Endothelial cell (in vitro differentiated cells): ENCODE measurements at regions not wholly inside any gene's neighbourhood (a gene's known extent, or its start where the extent isn't known, plus 50 kb on each side); places are given as distances from the start of the nearest gene placed in this dataset.

Experiments
- DNase-seq: peaks from one replicate; pipeline ENCODE4 v3.0.0; 2021; ENCODE audit warnings: low spot score
- H3K27ac Mint-ChIP-seq: one replicate; pipeline ENCODE4 v1.8.0; 2021; ENCODE audit warnings: mixed read lengths, inconsistent platforms; ENCODE audit not compliant: unreplicated experiment
- H3K27me3 Mint-ChIP-seq: one replicate; pipeline ENCODE4 v1.8.0; 2021; ENCODE audit warnings: mild to moderate bottlenecking, moderate library complexity, mixed read lengths, inconsistent platforms; ENCODE audit not compliant: unreplicated experiment
- H3K36me3 Mint-ChIP-seq: one replicate; pipeline ENCODE4 v1.8.0; 2021; ENCODE audit warnings: mild to moderate bottlenecking, low read depth, mixed read lengths, inconsistent platforms; ENCODE audit not compliant: unreplicated experiment
- H3K4me1 Mint-ChIP-seq: one replicate; pipeline ENCODE4 v1.8.0; 2021; ENCODE audit warnings: mild to moderate bottlenecking, mixed read lengths, inconsistent platforms; ENCODE audit not compliant: unreplicated experiment
- H3K4me3 Mint-ChIP-seq: one replicate; pipeline ENCODE4 v1.8.0; 2021; ENCODE audit warnings: mild to moderate bottlenecking, mixed read lengths, inconsistent platforms; ENCODE audit not compliant: unreplicated experiment
- H3K9me3 Mint-ChIP-seq: one replicate; pipeline ENCODE4 v1.8.0; 2021; ENCODE audit warnings: mixed read lengths, inconsistent platforms; ENCODE audit not compliant: unreplicated experiment
- CTCF ChIP-seq: fragments of 200-600 bp; sonication (generic); IDR thresholded peaks from one replicate; pipeline ENCODE4 v1.5.0; 2021; ENCODE audit warnings: antibody characterized with exemption; ENCODE audit not compliant: unreplicated experiment

- H3K4me1 Mint-ChIP-seq: no peaks in the 10 kb centered on the region
- H3K36me3 Mint-ChIP-seq: no peaks in the 10 kb centered on the region
- H3K27ac Mint-ChIP-seq: no peak overlapping the region
- no peak for DNase-seq
- TF ChIP-seq CTCF: no peak
- no peaks in the 10 kb centered on the region for H3K9me3 Mint-ChIP-seq
- H3K4me3 Mint-ChIP-seq: no peak overlapping the region
- H3K27me3 Mint-ChIP-seq: peaks cover 5% of the 10 kb centered on the region
These were observed 486.9 kb upstream of the NCAM2 start for GRCh38 chr21:20511216-20511880.

- no peaks in the 10 kb centered on the region for H3K9me3 Mint-ChIP-seq
- H3K4me1 Mint-ChIP-seq: no peaks in the 10 kb centered on the region
- peaks cover 2% of the 10 kb centered on the region for H3K27me3 Mint-ChIP-seq
These were observed 482.8 kb upstream of the NCAM2 start for GRCh38 chr21:20515446-20515845.

GRCh38 chr21:20519076-20519475, 479.1 kb upstream of the NCAM2 start:
- DNase-seq: no peak
- Mint-ChIP-seq H3K4me1 (no peaks in the 10 kb centered on the region), H3K9me3 (no peaks in the 10 kb centered on the region)

More at GRCh38 chr21:20515446-20515845, 482.8 kb upstream of the NCAM2 start:
- TF ChIP-seq CTCF: no peak
- Mint-ChIP-seq H3K36me3 (no peaks in the 10 kb centered on the region), H3K27ac (no peak overlapping the region), H3K4me3 (no peak overlapping the region)
- DNase-seq: no peak

DNA sequence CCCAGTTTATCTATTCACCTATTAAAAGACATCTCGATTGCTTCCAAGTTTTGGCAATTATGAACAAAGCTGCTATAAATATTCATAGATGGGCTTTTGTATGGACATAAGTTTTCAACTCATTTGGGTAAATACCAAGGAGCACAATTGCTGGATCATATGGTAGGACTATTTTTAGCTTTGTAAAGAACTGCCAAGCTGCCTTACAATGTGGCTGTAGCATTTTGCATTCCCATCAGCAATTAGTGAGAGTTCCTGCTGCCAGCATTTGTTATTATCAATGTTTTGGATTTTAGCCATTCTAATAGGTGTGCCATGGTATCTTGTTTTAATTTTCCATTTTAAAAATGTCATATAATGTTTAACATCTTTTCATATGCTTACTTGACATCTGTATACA, 475.6 kb upstream of the NCAM2 start:
- no peak for TF ChIP-seq CTCF

More at GRCh38 chr21:20519076-20519475, 479.1 kb upstream of the NCAM2 start:
- Mint-ChIP-seq H3K27ac (no peak overlapping the region), H3K36me3 (no peaks in the 10 kb centered on the region), H3K4me3 (no peak overlapping the region), H3K27me3 (no peaks in the 10 kb centered on the region)
- no peak for TF ChIP-seq CTCF

GRCh38 chr21:20523191-20523590, 475.0 kb upstream of the NCAM2 start:
- H3K27me3 Mint-ChIP-seq: no peaks in the 10 kb centered on the region
- no peaks in the 10 kb centered on the region for H3K9me3 Mint-ChIP-seq
- H3K36me3 Mint-ChIP-seq: no peaks in the 10 kb centered on the region
- no peak overlapping the region for H3K4me3 Mint-ChIP-seq
- TF ChIP-seq CTCF: no peak
- peaks cover 3% of the 10 kb centered on the region for H3K4me1 Mint-ChIP-seq
- DNase-seq: no peak
- no peak overlapping the region for H3K27ac Mint-ChIP-seq

More for the DNA sequence above, 475.6 kb upstream of the NCAM2 start:
- Mint-ChIP-seq H3K27me3 (no peaks in the 10 kb centered on the region), H3K9me3 (no peaks in the 10 kb centered on the region), H3K36me3 (no peaks in the 10 kb centered on the region), H3K27ac (no peak overlapping the region), H3K4me3 (no peak overlapping the region), H3K4me1 (peaks cover under 1% of the 10 kb centered on the region)
- no peak for DNase-seq
